Neutrophil (primary cell): ENCODE measurements at regions not wholly inside any gene's neighbourhood (a gene's known extent, or its start where the extent isn't known, plus 50 kb on each side); places are given as distances from the start of the nearest gene placed in this dataset.

Source experiments
- H3K27ac ChIP-seq: fragments of 200-600 bp; sonication (generic); 2 replicates; pipeline ENCODE4 v1.5.1; 2016; ENCODE audit warnings: mild to moderate bottlenecking, moderate library complexity
- H3K27me3 ChIP-seq: fragments of 200-600 bp; sonication (generic); 2 replicates; pipeline ENCODE4 v1.6.0; 2016; ENCODE audit warnings: mild to moderate bottlenecking
- H3K36me3 ChIP-seq: fragments of 200-600 bp; sonication (generic); 2 replicates; pipeline ENCODE4 v1.5.1; 2017
- H3K4me1 ChIP-seq, 2 experiments: fragments of 200-600 bp in 1 of 2; sonication (generic) in 1 of 2; 1 replicate in 1 of 2; 2 replicates in 1 of 2; pipeline versions ENCODE4 v1.5.1 to v1.6.1; 2013 to 2016; ENCODE audit warnings: low read depth in 1 of 2, low read length in 1 of 2, mild to moderate bottlenecking in 1 of 2, moderate library complexity in 1 of 2; ENCODE audit not compliant: control insufficient read depth in 1 of 2, insufficient read depth in 1 of 2
- H3K4me3 ChIP-seq, 2 experiments: fragments of 200-600 bp in 1 of 2; sonication (generic) in 1 of 2; 1 replicate in 1 of 2; 2 replicates in 1 of 2; pipeline ENCODE4 v1.5.1; 2013 to 2016; ENCODE audit warnings: low read depth in 1 of 2, low read length in 1 of 2, mild to moderate bottlenecking in 1 of 2, moderate library complexity in 1 of 2
- H3K9me3 ChIP-seq: fragments of 200-600 bp; sonication (generic); 2 replicates; pipeline ENCODE4 v1.5.1; 2016
- TF ChIP-seq, protein P1 (sequence below): fragments of 200-600 bp; sonication (generic); IDR thresholded peaks from 2 replicates; pipeline ENCODE4 v1.5.1; 2016; ENCODE audit warnings: antibody characterized with exemption

DNA sequence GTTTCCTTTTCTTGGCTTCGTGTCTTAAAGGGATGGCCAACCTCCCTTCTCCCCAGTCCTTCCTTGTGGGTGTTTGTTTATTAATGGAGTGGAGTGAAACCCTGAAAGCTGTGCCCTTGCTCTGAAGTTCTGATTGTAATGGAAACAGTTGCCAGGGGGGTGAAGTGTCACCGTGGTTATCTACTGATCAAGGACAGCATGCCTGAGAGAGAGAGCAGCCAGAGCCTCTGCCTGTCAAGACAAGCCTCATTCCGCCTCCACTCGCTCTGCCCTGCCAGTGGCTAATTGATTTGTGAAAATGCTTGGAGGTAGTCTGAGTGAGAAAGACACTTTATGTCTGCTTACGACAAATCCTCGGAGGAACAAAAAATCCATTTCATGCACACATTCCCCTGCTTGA, 143.7 kb upstream of the SLC30A5 start:
- H3K27ac ChIP-seq, result no peak overlapping the region
- TF ChIP-seq, protein P1, sequence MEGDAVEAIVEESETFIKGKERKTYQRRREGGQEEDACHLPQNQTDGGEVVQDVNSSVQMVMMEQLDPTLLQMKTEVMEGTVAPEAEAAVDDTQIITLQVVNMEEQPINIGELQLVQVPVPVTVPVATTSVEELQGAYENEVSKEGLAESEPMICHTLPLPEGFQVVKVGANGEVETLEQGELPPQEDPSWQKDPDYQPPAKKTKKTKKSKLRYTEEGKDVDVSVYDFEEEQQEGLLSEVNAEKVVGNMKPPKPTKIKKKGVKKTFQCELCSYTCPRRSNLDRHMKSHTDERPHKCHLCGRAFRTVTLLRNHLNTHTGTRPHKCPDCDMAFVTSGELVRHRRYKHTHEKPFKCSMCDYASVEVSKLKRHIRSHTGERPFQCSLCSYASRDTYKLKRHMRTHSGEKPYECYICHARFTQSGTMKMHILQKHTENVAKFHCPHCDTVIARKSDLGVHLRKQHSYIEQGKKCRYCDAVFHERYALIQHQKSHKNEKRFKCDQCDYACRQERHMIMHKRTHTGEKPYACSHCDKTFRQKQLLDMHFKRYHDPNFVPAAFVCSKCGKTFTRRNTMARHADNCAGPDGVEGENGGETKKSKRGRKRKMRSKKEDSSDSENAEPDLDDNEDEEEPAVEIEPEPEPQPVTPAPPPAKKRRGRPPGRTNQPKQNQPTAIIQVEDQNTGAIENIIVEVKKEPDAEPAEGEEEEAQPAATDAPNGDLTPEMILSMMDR, result no peak
- H3K27me3 ChIP-seq, result peaks cover 5% of the 10 kb centered on the region
- H3K9me3 ChIP-seq, result no peaks in the 10 kb centered on the region
- H3K4me3 ChIP-seq, result no peak overlapping the region
- no peaks in the 10 kb centered on the region for H3K36me3 ChIP-seq
- no peaks in the 10 kb centered on the region for H3K4me1 ChIP-seq

GRCh38 chr5:68950930-68951329, 142.9 kb upstream of the SLC30A5 start:
- H3K9me3 ChIP-seq, result no peaks in the 10 kb centered on the region
- H3K27me3 ChIP-seq, result peaks cover 5% of the 10 kb centered on the region
- TF ChIP-seq, protein P1, result no peak
- H3K36me3 ChIP-seq, result no peaks in the 10 kb centered on the region
- H3K4me1 ChIP-seq, result no peaks in the 10 kb centered on the region
- H3K4me3 ChIP-seq, result no peak overlapping the region
- H3K27ac ChIP-seq, result no peak overlapping the region

- Histone ChIP-seq H3K36me3 (no peaks in the 10 kb centered on the region), H3K4me1 (no peaks in the 10 kb centered on the region), H3K4me3 (no peak overlapping the region), H3K27me3 (peaks cover 5% of the 10 kb centered on the region), H3K9me3 (no peaks in the 10 kb centered on the region), H3K27ac (no peak overlapping the region)
- TF ChIP-seq, protein P1, result no peak
Measured at GRCh38 chr5:68953231-68953874, 140.5 kb upstream of the SLC30A5 start.

DNA sequence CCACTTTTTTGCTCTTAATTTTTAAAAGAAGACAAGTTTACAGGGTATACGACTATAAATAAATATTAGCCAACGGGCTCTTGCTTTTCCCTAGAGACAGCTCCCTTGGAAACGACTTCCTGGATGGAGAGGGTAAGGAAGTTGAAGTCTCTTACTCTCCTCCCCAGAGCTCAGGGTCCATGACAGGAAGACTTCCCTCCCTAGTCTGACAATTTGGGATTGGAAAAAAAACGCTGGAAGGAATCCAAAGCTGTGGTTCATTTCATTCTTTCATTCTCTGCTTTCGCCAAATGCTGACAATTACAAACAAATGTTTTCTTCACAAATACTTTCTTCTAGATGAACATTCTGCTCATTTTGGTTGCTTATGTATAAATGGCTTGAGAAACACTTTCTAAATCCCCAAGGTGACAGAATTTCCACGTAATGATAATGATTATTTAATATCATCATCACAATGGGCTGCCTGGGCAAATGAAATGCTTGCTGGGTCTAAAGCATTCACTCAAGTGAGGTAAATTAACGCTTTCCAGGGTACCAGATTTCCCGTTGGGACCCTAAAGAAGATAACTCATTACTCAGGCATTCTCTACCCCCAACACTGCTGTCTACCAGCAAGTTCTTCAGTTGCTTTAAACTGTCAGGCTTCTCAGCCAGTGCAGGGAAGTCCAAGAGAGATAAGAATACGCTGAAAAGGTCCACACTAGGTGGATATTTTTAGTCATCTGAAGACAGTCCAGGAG, 139.8 kb upstream of the SLC30A5 start:
- Histone ChIP-seq H3K9me3 (no peaks in the 10 kb centered on the region), H3K4me1 (no peaks in the 10 kb centered on the region), H3K27me3 (peaks cover 5% of the 10 kb centered on the region), H3K27ac (no peak overlapping the region), H3K36me3 (no peaks in the 10 kb centered on the region), H3K4me3 (no peak overlapping the region)
- TF ChIP-seq, protein P1, result no peak

DNA sequence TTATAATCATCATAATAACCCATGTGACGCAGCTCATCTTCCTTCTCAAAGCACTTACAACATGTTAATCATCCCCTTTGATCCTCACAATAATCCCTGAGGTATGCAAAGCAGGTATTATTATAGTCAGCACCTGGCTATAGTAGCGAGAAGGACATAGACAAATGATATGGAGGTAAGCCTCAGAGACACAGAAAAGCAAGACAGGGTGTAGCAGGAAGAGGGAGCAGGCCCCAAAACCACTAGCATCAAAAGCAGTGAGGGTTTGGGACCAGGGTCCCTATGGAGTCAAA, 139.2 kb upstream of the SLC30A5 start:
- Histone ChIP-seq H3K27ac (no peak overlapping the region), H3K27me3 (peaks cover 1% of the 10 kb centered on the region), H3K36me3 (no peaks in the 10 kb centered on the region), H3K4me1 (no peaks in the 10 kb centered on the region), H3K9me3 (no peaks in the 10 kb centered on the region), H3K4me3 (no peak overlapping the region)
- TF ChIP-seq, protein P1, result no peak
